ENCODE measurements at regions not wholly inside any gene's neighbourhood (a gene's known extent, or its start where the extent isn't known, plus 50 kb on each side); places are given as distances from the start of the nearest gene placed in this dataset.
A peak's percentile ranks its signal among the peaks of the same experiment; 100 is the strongest.

GRCh38 chr9:81480828-81481604, 208.3 kb downstream of the TLE1 start:
- no peak for DNase-seq

DNA sequence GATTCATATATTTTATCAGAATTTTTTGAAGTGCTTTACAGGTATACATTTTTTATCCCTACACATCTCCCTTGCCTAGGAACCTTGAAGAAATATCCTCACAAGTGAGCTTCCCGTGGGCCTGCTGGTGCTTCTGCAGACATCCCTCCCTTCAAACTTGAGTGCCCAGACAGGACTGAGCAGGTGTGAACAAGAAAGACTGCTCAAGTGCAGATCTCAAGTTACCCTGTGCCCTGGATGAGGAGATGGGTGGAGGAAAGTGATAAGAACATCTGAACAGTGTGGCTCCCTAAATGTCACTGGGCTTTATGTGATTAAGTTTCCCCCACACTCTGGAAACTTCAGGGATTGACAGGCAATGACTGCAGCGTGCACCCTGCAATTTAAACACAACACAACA, 209.8 kb downstream of the TLE1 start:
- DNase-seq: no peak

- no peak for DNase-seq
These were observed 211.7 kb downstream of the TLE1 start for GRCh38 chr9:81477669-81478068.

DNA sequence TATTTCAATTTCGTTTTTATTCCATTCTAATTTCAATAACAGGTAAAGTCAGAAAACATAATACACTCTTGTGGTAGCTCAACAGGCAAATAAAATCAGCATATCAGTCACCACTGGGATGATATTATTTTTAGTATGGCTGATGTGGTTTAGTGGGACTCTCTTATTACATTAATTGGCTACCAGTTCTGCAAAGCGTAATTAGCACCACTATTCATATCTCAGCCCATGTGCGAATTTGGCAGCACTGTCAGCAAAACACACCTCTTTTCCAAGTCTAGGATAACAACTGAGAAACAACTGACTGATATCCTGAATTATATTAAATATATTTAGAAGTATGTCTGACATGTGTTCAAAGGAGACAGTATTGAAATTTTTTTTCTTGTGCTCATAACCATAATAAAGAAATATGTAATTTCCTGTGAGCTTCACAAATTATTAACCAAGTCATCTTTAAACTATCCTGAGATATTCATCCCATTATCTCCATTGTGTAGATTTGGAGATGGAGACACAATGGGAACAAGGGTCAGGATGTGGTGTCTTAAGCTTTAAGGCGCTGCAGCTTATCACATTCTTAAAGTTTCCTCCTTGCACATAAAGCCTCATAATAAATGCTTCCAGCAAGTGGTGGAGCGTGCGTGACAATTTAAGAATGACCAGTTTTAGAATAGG, 212.4 kb downstream of the TLE1 start:
- no peak for DNase-seq

- no peak for DNase-seq
These were observed 214.6 kb downstream of the TLE1 start for GRCh38 chr9:81474792-81475191.

GRCh38 chr9:81474125-81474524, 215.2 kb downstream of the TLE1 start:
- no peak for DNase-seq

- peak; percentile 69 for DNase-seq
These were observed 215.6 kb downstream of the TLE1 start for GRCh38 chr9:81473708-81474107.

GRCh38 chr9:81473206-81473605, 216.1 kb downstream of the TLE1 start:
- DNase-seq: no peak

DNA sequence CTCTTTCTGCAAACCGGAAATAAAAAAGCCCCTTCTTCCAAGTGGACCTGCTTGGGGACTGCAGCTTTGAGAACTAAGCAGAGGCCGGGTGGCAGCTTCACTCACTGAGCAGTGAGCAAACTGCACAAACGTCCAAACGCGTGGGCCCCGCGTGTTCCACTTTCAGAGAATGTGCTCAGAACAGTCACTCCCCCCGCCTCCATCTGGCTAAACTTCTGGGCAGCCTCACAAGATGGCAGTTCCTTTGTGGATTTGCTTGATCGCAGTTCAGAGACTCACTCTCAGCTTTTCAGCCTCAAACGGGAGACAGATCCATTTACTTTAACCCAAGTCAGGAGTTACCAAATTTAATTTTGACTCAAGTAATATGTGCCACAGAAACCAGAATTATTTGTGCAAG, 216.6 kb downstream of the TLE1 start:
- DNase-seq: no peak

GRCh38 chr9:81470864-81471263, 218.5 kb downstream of the TLE1 start:
- no peak for DNase-seq

- no peak for DNase-seq
These were observed 221.2 kb downstream of the TLE1 start for GRCh38 chr9:81468084-81468595.

DNA sequence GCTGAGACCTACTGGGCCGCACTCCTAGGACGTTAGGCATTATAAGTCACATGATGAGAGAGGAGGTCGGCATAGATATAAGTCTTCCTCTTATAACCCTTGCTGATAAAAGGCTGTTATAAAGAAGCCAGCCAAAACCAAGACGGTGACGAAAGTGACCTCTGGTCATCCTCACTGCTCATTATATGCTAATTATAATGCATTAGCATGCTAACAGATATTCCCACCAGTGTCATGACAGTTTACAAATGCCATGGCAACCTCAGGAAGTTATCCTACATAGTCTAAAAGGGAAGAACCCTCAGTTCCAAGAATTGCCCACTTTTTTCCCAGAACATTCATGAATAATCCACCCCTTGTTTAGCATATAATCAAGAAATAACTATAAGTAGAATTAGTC, 222.4 kb downstream of the TLE1 start:
- DNase-seq: no peak

GRCh38 chr9:81465468-81466011, 223.8 kb downstream of the TLE1 start:
- DNase-seq: no peak

DNA sequence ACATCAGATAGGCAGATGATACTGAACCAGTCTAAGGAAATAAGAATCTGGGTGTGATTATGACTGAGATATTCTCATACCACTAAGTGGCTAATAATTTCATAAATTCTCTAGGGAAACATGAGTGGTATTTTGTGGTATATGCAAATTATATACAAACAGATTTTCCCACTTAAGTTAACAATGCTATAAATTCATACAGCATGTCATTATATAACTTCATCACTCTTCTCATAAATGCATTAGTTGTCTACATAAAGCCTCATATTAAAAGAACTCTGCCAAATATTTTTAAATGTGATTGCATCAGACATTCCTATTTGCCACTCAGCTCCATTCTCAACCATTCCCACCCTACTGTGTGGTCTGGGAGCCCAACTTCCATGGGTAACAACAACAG, 226.5 kb downstream of the TLE1 start:
- DNase-seq: no peak

DNA sequence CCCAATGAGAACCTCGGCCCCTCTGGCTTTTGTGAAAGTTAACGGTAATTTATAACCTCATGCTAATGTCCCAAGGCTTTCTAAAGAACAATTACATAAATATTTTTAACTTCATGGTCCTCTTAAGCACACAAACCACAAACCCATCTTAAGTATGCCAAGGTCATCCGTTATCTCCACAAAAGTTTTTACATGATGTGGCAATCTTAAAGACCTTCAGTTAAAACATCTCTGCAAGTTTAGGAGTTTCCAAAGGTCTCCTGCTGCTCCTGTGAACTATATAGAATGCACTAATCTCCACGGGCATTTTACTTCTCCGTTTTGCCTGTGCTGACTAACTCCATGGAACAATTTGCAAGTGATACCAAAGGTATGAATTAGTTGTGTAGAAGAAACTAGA, 228.2 kb downstream of the TLE1 start:
- no peak for DNase-seq

DNA sequence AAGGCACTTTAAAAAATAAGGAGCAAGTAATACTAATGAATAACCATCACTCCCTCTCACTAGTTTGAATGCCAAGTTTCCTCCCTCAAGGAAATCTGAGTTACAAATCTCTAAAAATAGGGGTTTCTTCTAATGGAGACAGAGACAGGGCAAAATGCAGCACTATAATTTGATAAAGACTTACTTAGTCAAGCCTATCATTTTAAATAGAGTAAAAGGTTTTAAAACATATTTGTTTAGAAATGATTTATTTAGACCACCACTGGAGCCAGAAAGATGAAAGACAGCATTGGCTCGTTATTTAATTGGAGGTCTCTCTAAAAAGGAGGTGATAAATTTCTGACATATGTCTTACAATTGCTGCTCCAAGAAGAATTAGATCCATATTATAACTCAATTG, 228.7 kb downstream of the TLE1 start:
- DNase-seq: no peak

GRCh38 chr9:81459591-81459990, 229.8 kb downstream of the TLE1 start:
- no peak for DNase-seq

DNA sequence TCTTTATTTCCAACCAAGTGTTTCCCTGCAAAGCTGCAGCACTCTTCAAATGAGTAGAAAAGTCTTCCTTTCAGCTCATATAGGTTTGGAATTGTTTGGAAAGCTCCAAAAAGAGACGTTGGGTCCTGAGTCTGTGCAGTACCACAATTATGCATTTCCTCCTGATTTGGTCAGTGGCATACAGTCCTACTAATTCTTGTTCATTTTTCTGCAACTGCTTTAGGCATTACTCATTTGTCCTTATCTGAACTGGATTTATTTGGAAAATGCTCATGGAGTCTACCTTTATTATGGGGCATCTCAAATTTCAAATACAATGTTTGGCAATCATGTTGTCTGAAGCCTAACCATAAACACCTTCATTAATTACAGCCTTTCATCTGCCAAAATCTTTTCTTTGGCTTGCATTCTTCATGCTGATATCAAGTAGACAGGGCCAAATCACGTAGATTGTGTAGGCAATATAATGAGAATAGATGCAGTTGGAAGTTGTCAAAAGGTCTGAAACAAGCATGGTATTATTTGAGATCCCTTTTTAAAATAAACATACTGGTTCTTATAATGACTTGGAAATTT, 232.8 kb downstream of the TLE1 start:
- DNase-seq: no peak

DNA sequence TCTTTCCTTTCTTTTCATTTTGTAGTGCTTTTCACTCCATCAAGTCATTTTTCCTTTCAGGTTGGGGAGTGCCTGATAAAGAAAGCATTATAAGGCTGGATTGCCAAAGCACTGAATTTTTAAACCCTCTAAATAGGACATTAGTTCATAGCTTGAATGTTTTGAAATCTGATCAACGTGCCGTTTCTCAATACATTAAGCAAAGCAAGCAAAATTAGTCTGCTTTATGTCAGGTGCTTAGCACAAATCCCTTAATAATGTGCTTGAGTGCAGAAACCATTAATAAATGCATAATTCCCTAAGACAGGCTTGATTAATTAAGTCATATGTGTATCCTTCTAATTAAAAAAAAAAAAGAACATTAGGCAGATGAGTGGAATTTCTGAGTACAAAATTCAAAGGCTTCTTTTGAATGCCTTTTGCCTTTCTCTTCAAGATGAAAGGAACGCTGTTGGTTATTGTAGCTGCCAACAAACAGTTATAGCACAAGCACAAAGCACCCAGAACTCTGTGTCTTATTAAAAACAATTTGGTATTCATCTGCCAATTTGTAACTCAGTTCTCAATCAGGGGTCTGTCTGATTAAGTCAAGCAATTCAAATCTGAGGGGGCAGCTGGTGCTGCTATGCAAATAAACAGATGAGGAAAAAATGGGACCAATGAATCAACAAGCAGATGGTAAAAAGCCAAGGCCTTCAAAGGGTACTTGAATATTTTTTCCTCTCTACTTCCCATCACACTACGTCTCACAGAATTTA, 233.7 kb downstream of the TLE1 start:
- no peak for DNase-seq

GRCh38 chr9:81445331-81445921, 243.9 kb downstream of the TLE1 start:
- no peak for DNase-seq

DNA sequence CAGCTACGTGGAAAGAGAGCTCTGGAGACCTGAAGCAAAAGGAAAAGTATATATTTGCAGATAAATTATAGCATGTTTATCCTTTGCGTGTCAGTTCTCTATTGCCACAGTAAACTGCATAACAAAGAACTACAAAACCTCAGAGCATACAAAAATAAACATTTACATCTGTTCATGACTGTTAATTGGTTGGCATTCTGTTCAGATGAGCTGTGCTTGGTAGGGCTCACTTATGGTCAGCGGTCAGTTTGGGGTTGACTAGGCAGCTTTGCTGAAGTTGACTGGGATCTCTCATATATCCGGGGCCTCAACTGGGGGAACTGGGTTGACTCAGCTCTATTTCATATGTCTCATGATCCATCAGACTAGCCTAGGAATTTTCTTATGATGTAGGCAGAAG, 257.7 kb downstream of the TLE1 start:
- no peak for DNase-seq

GRCh38 chr9:81430727-81431126, 258.6 kb downstream of the TLE1 start:
- no peak for DNase-seq

DNA sequence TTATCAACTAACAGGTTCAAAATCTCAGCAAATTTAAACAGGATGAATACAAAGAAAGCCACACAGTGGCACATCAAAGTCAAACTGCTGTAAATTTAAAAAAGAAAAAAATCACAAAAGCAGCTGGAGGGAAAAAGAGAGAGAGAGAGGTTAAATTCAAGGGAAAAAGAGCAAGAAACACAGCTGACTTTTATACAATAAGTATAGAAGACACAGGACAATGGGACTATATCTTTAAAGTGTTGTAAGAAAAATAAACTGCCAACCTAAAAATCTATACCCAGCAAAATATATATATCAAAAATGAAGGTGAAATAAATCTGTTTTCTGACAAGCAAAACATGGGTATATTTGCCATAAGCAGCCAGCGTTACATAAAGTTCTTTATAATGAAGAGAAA, 261.5 kb downstream of the TLE1 start:
- no peak for DNase-seq
